HEK293 (cell line): ENCODE measurements at regions not wholly inside any gene's neighbourhood (a gene's known extent, or its start where the extent isn't known, plus 50 kb on each side); places are given as distances from the start of the nearest gene placed in this dataset.

Source experiments
- BCL11A ChIP-seq: fragments of 450-650 bp; formaldehyde crosslinking; IDR thresholded peaks from 2 replicates; pipeline ENCODE4 v1.5.1; 2016; ENCODE audit warnings: low read depth, missing biosample characterization, missing genetic modification characterization
- CTCF ChIP-seq: fragments of 450-650 bp; formaldehyde crosslinking; IDR thresholded peaks from 2 replicates; pipeline ENCODE4 v1.5.1; 2016; ENCODE audit warnings: missing biosample characterization, missing genetic modification characterization
- GFI1B ChIP-seq: fragments of 450-650 bp; formaldehyde crosslinking; IDR thresholded peaks from 2 replicates; pipeline ENCODE4 v1.5.1; 2016; ENCODE audit warnings: missing biosample characterization, missing genetic modification characterization
- ZBTB49 ChIP-seq: fragments of 450-650 bp; formaldehyde crosslinking; IDR thresholded peaks from 2 replicates; pipeline ENCODE4 v1.5.1; 2016; ENCODE audit warnings: missing biosample characterization, missing genetic modification characterization, low read depth

- TF ChIP-seq GFI1B (tag by site-specific recombination): no peak
- TF ChIP-seq CTCF (tag by site-specific recombination): no peak
- TF ChIP-seq ZBTB49 (tag by site-specific recombination): no peak
- TF ChIP-seq BCL11A (tag by site-specific recombination): no peak
Measured at GRCh38 chr17:83196366-83196765, 117.0 kb downstream of the METRNL start.
